ENCODE measurements at regions not wholly inside any gene's neighbourhood (a gene's known extent, or its start where the extent isn't known, plus 50 kb on each side); places are given as distances from the start of the nearest gene placed in this dataset.

DNA sequence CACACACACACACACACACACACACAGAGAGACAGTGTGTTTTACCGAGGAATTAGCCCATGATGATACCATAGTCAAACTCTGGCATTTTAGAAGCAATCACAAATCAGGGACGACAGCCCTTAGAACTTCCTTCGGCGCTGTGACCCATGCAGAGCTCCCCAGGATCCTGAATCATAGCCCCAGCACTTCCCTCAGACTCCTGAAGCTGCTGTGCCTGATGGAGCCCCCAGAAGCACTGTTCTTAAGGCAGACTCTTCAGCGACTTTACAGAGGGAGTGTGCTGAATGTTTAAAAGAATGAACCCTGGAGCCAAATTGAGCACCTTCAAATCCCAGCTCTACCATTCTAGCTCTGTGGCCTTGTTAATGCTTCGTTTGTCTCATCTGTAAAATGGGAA lies 89.3 kb upstream of the LIPC start:
- TF ChIP-seq, protein P1, sequence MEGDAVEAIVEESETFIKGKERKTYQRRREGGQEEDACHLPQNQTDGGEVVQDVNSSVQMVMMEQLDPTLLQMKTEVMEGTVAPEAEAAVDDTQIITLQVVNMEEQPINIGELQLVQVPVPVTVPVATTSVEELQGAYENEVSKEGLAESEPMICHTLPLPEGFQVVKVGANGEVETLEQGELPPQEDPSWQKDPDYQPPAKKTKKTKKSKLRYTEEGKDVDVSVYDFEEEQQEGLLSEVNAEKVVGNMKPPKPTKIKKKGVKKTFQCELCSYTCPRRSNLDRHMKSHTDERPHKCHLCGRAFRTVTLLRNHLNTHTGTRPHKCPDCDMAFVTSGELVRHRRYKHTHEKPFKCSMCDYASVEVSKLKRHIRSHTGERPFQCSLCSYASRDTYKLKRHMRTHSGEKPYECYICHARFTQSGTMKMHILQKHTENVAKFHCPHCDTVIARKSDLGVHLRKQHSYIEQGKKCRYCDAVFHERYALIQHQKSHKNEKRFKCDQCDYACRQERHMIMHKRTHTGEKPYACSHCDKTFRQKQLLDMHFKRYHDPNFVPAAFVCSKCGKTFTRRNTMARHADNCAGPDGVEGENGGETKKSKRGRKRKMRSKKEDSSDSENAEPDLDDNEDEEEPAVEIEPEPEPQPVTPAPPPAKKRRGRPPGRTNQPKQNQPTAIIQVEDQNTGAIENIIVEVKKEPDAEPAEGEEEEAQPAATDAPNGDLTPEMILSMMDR (conservative IDR thresholded peaks at IDR 0.05) = no peak
- no peak overlapping the region for H3K27ac ChIP-seq

DNA sequence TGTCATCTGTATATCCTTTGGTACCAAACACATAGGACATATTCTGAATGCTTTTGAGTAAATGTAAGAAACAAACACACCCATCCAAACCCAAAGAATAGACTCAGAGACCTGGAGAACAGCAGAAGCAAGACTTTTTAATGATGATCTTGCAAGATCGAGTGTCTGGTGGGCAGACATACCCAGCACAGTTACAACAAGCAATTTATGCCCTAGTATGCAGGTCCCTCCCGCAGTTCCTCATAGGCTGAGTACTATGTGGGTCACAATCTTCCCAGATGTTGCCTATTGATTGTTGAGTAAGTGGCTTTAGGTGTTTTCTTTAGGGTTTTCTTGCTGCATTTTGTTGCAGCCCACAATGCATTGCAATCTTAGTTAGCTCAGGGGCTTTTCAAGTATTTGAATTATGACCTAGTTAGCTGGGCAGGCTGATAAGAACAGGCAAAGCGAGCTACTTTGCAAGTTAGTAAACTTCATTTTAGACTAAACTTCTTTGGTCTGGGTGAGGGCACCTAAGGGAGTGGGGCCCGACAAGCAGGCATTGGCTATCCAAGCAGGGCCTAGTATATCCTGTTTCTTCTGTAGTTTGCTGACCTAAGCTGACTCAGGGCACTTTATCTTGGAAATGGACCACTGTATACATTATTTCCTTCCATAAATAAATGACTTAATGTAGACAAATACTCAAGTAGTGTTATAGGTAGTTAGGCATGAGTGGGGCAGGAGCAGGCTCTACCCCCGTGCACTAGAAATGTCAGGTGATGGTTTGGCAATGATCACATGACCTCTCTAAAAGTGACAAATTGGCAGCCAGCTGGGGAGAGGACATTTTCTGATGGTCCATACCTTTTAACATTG lies 87.3 kb upstream of the LIPC start:
- no peak overlapping the region for H3K27ac ChIP-seq
- TF ChIP-seq, protein P1 (conservative IDR thresholded peaks at IDR 0.05) = no peak

DNA sequence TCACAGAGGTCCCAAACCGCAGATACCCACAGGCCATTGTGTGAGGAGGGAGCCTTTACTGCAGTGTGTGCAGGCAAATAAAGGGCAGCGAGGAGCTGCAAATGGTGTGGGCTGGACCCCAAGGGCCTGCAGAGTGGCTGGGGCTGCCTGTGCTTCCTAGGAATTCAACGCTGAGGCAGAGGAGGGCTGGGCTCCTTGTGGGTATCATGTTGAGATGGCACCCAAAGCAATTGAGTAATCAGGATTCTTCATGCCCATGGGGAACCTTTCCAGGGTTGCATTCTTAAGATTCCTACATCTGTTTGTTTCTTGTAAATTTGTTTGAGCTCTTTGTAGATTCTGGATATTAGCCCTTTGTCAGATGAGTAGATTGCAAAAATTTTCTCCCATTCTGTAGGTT lies 85.4 kb upstream of the LIPC start:
- H3K27ac ChIP-seq = no peak overlapping the region
- TF ChIP-seq, protein P1 (conservative IDR thresholded peaks at IDR 0.05) = no peak

DNA sequence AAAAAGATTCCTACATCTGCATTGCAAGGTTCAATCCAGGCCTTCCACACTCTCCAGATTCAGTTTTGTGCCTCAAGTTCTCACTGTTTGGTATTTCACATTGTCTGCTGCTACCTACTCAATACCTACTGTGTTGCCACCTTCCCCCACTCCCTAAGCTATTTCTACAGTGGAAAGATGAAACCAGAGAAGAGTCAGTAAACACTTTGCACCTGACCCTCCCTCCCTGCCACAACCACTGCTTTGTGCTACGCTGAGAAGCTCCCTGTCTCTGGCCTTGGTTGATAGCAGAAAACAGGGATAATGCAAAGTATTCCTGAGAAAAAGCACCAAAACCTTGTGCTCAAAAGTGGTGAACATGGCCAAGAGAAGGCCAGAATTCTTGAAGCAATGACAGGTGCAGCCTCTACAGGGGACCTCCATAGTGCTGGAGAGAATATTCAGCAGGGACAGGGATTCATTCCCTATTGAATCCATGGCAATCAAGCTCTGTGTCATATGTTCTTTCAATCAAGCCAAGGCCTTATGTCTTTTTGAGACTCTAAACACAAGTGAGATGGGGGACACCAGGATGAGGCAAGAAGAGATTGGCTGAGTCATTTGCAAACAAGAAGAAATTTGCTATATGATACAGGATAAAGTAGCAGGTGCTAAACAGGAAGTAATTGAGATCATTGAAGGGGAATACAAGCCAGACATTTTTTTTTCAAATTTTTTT lies 83.5 kb upstream of the LIPC start:
- TF ChIP-seq, protein P1 (conservative IDR thresholded peaks at IDR 0.05) = no peak
- H3K27ac ChIP-seq = no peak overlapping the region

DNA sequence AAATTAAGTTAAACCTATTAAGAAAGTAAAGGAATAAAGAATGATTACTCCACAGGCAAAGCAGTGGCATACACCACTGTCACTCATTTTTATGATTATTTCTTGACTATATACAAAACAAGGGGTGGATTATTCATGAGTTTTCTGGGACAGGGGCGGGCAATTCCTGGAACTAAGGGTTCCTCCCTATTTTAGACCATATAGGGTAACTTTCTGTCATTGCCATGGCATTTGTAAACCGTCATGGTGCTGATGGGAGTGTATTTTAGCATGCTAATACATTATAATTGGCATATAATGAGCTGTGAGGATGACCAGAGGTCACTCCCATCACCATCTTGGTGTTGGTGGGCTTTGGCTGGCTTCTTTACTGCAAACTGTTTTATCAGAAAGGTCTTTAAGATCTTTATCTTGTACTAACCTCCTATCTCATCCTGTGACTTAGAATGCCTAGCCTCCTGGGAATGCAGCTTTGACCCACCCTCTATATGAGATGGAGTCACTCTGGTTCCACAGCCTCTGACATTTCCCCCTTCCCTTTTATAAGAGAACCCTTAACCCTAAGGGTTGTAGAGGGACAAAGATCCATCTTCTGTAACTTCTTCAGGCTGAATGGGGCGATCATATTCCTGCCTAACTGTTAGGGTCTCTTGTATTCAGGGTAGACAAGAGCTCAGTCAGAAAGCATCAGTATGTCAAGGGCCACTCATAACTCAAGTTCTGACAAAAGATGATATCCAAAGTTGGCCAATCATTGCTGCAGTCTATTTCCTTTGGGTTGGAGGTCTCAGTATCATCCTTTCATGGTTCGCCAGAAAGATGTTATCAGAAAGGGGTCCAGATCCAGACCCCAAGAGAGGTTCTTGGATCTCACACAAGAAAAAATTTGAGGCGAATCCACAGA lies 79.5 kb upstream of the LIPC start:
- H3K27ac ChIP-seq = no peak overlapping the region
- TF ChIP-seq, protein P1 (conservative IDR thresholded peaks at IDR 0.05) = no peak

DNA sequence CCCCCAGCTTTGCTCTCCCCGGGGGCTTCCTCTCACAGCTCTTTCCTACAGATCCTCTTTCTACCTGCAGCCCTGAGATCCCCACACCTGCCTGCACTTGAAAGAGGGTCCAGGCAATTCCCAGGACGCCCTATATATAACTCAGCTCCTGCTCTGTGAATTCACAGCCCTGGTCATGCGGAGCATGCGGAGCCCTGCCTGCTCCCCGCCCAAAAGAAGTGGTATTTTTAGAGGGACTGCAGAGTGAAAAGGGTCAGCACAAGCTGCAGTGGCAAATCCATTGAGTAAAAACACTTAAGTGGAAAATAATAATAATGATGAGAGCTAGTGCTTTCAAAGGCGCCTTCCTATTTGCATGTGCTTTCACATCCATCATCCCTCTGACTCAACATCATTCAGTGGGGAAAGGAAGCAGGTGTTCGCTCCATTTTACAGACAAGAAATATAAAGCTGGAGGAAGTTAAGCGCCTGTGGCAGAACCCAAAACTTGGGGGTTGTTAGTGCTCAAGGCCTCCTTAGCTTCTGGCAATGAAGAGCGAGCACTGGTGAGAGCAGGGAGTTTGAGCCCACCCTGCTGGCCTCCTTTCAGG lies 76.3 kb upstream of the LIPC start:
- TF ChIP-seq, protein P1 (conservative IDR thresholded peaks at IDR 0.05) = no peak
- no peak overlapping the region for H3K27ac ChIP-seq

Data from VCaP (cell line).